ENCODE measurements at regions not wholly inside any gene's neighbourhood (a gene's known extent, or its start where the extent isn't known, plus 50 kb on each side); places are given as distances from the start of the nearest gene placed in this dataset.
"Not testable (repeated sequence)": the region's sequence is repeated elsewhere in the genome, so short reads cannot be mapped to it uniquely, and the experiment has no call there.

- TF ChIP-seq CTCF (conservative IDR thresholded peaks at IDR 0.05); EZH2 (IDR thresholded peaks at IDR 0.05; ENCODE audit: low read depth): not testable (repeated sequence)
Measured at GRCh38 chr1:146459308-146459707, 230.5 kb upstream of the NOTCH2NLA start.
